ENCODE measurements at regions not wholly inside any gene's neighbourhood (a gene's known extent, or its start where the extent isn't known, plus 50 kb on each side); places are given as distances from the start of the nearest gene placed in this dataset.

DNA sequence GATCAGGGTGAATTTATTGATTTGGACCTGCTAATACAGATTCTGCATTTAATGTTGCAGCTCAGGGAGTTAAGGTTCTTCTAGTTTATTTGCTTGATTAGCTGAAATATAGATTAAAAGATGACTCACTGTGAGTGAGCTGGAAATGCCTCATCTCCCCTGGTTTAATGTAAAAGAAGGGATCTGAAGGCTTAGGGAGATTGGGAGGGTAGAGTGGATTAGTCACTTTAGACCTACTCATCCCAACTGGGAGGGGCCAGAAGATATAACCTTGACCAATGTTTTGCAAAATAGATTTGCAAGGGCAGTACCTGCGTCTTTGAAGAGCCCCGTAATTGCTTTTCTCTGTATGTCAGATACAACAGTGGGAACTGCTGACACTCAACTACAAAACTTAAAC, 922.8 kb upstream of the ADGRL4 start:
- Histone ChIP-seq H3K9me3 (no peaks in the 10 kb centered on the region), H3K36me3 (no peaks in the 10 kb centered on the region), H3K27me3 (no peaks in the 10 kb centered on the region), H3K4me3 (no peak overlapping the region), H3K4me1 (no peaks in the 10 kb centered on the region), H3K27ac (no peak overlapping the region)
- TF ChIP-seq POLR2A (IDR thresholded peaks at IDR 0.05): no peak
- TF ChIP-seq, protein P1, sequence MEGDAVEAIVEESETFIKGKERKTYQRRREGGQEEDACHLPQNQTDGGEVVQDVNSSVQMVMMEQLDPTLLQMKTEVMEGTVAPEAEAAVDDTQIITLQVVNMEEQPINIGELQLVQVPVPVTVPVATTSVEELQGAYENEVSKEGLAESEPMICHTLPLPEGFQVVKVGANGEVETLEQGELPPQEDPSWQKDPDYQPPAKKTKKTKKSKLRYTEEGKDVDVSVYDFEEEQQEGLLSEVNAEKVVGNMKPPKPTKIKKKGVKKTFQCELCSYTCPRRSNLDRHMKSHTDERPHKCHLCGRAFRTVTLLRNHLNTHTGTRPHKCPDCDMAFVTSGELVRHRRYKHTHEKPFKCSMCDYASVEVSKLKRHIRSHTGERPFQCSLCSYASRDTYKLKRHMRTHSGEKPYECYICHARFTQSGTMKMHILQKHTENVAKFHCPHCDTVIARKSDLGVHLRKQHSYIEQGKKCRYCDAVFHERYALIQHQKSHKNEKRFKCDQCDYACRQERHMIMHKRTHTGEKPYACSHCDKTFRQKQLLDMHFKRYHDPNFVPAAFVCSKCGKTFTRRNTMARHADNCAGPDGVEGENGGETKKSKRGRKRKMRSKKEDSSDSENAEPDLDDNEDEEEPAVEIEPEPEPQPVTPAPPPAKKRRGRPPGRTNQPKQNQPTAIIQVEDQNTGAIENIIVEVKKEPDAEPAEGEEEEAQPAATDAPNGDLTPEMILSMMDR (IDR thresholded peaks at IDR 0.05 in 4 of 5, conservative IDR thresholded peaks at IDR 0.05 in 1 of 5): no peak
- in situ Hi-C loops (cut with MboI; ENCODE audit: low sequenced_read_pairs in 4 of 4): no loop called here
- DNase-seq (no peak), ATAC-seq (no peak)
- intact Hi-C loops (cut with DNase I; ENCODE audit: low total_unique reads): no loop called here

GRCh38 chr1:79928901-79929300, 922.4 kb upstream of the ADGRL4 start:
- H3K4me3 ChIP-seq: no peak overlapping the region
- in situ Hi-C loops (cut with MboI; ENCODE audit: low sequenced_read_pairs in 4 of 4) (no loop called here), intact Hi-C loops (cut with DNase I; ENCODE audit: low total_unique reads) (no loop called here)
- H3K27me3 ChIP-seq: no peaks in the 10 kb centered on the region
- TF ChIP-seq, protein P1 (IDR thresholded peaks at IDR 0.05 in 4 of 5, conservative IDR thresholded peaks at IDR 0.05 in 1 of 5): no peak
- DNase-seq (no peak), ATAC-seq (no peak)
- no peak overlapping the region for H3K27ac ChIP-seq
- no peaks in the 10 kb centered on the region for H3K4me1 ChIP-seq
- H3K36me3 ChIP-seq: no peaks in the 10 kb centered on the region
- no peaks in the 10 kb centered on the region for H3K9me3 ChIP-seq

DNA sequence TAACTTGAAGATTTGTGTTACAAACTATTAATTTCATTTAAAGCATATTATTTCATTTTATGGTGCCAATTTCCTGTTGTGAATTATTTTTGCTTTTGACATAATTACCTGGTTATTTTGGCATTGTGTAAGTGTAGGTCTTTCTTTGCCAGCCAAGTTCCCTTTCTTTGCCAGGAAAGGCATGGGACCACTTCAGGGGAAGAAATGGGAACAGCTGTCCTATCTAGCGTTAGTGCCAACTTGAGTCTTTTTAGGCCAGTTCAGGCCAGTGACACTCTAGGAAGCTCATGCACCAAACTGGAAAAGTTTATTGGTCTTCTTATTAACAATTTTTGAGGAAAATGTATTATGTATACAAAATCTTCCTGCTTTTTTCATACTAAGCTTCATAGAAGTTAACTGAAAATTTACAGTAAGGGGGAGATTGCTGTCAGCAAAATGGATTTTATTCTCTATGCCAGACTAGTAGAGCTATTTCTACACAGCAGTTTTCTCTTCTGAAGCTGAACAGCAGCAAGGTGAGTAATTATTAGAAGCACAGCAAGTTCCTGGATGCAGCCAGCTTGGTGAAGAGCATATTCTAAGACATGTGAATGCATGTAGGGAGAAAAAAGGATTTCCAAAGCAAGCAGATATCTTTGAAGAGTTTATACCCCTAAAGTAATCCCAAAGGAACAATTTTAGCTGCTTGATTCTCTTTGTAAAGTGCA, 914.6 kb upstream of the ADGRL4 start:
- H3K27me3 ChIP-seq: no peaks in the 10 kb centered on the region
- no peak overlapping the region for H3K4me3 ChIP-seq
- TF ChIP-seq, protein P1 (IDR thresholded peaks at IDR 0.05 in 4 of 5, conservative IDR thresholded peaks at IDR 0.05 in 1 of 5): no peak
- TF ChIP-seq POLR2A (IDR thresholded peaks at IDR 0.05): no peak
- H3K4me1 ChIP-seq: no peaks in the 10 kb centered on the region
- no peak overlapping the region for H3K27ac ChIP-seq
- DNase-seq (no peak), ATAC-seq (no peak)
- H3K9me3 ChIP-seq: no peaks in the 10 kb centered on the region
- intact Hi-C loops (cut with DNase I; ENCODE audit: low total_unique reads): no loop called here
- in situ Hi-C loops (cut with MboI; ENCODE audit: low sequenced_read_pairs in 4 of 4): no loop called here
- no peaks in the 10 kb centered on the region for H3K36me3 ChIP-seq

DNA sequence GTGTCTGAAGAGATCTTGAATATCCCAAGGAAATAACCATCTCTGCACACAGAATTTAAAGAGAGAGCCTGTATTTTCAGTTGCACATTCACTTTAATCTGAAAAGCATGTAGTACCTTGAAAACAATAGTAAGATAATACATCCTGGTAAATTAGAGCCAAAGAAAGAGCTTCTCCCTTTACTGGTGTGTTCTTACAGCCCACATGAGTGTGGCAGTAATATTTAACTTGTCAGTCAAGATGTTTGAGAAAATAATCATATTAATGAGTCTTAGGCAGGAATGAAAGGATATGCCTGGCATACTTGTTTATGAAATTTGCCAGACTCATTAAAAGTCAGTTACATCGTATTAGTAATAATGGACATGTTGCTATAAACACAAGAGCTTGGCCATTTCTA, 908.4 kb upstream of the ADGRL4 start:
- Histone ChIP-seq H3K27me3 (no peaks in the 10 kb centered on the region), H3K27ac (no peak overlapping the region), H3K4me3 (no peak overlapping the region), H3K4me1 (no peaks in the 10 kb centered on the region), H3K9me3 (no peaks in the 10 kb centered on the region), H3K36me3 (no peaks in the 10 kb centered on the region)
- DNase-seq (no peak), ATAC-seq (no peak)
- in situ Hi-C loops (cut with MboI; ENCODE audit: low sequenced_read_pairs in 4 of 4): no loop called here
- TF ChIP-seq, protein P1 (IDR thresholded peaks at IDR 0.05 in 4 of 5, conservative IDR thresholded peaks at IDR 0.05 in 1 of 5): no peak
- no peak for TF ChIP-seq POLR2A (IDR thresholded peaks at IDR 0.05)
- intact Hi-C loops (cut with DNase I; ENCODE audit: low total_unique reads): no loop called here

DNA sequence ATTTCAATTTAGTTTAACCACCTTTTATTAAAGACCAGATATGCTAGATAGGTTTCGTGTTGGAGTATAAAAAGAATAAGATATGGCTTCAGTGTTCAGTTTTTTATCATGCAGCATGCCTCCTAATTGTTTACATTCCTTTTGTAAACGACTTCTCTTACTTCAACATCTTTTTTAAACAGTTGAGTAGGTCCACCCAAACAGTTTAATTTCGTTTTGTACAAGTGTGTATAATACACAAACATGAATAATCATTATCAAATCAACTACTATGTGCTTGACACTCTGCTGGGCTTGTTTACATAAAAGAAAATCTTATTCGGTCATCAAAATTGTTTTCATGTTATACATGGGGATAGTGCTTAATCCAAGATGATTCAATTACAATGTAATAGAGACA, 906.3 kb upstream of the ADGRL4 start:
- DNase-seq (no peak), ATAC-seq (no peak)
- H3K4me3 ChIP-seq: no peak overlapping the region
- no peak overlapping the region for H3K27ac ChIP-seq
- H3K4me1 ChIP-seq: no peaks in the 10 kb centered on the region
- intact Hi-C loops (cut with DNase I; ENCODE audit: low total_unique reads) (no loop called here), in situ Hi-C loops (cut with MboI; ENCODE audit: low sequenced_read_pairs in 4 of 4) (no loop called here)
- TF ChIP-seq, protein P1 (IDR thresholded peaks at IDR 0.05 in 4 of 5, conservative IDR thresholded peaks at IDR 0.05 in 1 of 5): no peak
- no peak for TF ChIP-seq POLR2A (IDR thresholded peaks at IDR 0.05)
- H3K36me3 ChIP-seq: no peaks in the 10 kb centered on the region
- no peaks in the 10 kb centered on the region for H3K9me3 ChIP-seq
- H3K27me3 ChIP-seq: no peaks in the 10 kb centered on the region
